C4-2B (cell line): ENCODE measurements at regions not wholly inside any gene's neighbourhood (a gene's known extent, or its start where the extent isn't known, plus 50 kb on each side); places are given as distances from the start of the nearest gene placed in this dataset.

ENCODE experiments used
- H3K27ac ChIP-seq: fragments of 450-650 bp; 2 replicates; pipeline ENCODE4 v1.5.1; 2017
- ZFX ChIP-seq: fragments of 450-650 bp; IDR thresholded peaks from 2 replicates; pipeline ENCODE4 v1.6.1; 2017
- TF ChIP-seq, protein P1 (sequence below): fragments of 450-650 bp; conservative IDR thresholded peaks from 2 replicates; pipeline ENCODE4 v1.5.1; 2017; ENCODE audit warnings: mild to moderate bottlenecking

- no peak overlapping the region for H3K27ac ChIP-seq
- TF ChIP-seq ZFX, result no peak
- TF ChIP-seq, protein P1, sequence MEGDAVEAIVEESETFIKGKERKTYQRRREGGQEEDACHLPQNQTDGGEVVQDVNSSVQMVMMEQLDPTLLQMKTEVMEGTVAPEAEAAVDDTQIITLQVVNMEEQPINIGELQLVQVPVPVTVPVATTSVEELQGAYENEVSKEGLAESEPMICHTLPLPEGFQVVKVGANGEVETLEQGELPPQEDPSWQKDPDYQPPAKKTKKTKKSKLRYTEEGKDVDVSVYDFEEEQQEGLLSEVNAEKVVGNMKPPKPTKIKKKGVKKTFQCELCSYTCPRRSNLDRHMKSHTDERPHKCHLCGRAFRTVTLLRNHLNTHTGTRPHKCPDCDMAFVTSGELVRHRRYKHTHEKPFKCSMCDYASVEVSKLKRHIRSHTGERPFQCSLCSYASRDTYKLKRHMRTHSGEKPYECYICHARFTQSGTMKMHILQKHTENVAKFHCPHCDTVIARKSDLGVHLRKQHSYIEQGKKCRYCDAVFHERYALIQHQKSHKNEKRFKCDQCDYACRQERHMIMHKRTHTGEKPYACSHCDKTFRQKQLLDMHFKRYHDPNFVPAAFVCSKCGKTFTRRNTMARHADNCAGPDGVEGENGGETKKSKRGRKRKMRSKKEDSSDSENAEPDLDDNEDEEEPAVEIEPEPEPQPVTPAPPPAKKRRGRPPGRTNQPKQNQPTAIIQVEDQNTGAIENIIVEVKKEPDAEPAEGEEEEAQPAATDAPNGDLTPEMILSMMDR, result no peak
Observed at GRCh38 chr13:106375085-106375484, 160.4 kb downstream of the EFNB2 start.

DNA sequence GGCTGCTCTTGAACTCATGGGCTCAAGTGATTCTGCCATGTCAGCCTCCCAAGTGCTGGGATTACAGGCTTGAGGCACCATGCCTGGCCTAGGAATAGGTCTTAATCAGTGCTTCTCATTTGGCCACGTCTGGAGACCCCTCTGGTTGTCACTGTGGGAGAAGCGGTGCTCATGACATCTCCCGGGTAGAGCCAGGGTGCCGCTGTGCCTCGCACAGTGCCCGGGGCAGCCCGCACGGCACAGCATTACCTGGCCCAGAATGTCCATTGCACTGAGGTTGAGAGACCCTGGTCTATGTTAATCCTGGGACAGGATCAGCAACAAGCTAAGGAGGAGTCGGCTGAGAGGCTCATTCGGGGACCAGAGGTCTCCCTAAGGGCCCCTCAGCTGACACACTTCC, 160.8 kb downstream of the EFNB2 start:
- H3K27ac ChIP-seq, result no peak overlapping the region
- TF ChIP-seq, protein P1, result no peak
- no peak for TF ChIP-seq ZFX

DNA sequence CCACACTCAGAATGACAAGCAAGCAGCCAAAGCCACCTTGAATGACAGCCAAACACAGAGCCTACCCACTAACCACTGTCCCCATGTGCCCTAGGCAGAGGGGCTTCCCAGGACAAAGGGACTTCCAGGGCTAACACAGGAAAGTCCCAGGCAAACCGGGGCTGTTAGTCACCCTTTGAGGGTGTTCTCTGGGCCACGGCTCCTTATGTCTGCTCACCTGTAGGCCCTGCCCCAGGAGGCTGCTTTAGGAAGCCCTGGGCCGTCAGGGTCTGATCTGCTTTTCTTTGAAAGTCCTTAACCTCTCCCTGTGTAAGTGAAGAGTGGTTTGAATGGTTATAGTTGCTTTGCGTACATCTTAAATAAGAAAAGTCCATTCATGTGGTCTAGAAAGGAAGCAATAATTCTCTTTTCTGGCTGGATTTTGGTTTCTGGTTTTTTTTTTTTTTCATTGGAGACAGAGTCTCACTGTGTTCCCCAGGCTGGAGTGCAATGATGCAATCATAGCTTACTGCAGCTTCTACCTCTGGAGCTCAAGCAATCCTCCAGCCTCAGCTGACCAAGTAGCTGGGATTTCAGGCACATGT, 161.4 kb downstream of the EFNB2 start:
- H3K27ac ChIP-seq, result no peak overlapping the region
- TF ChIP-seq ZFX, result no peak
- TF ChIP-seq, protein P1, result no peak

DNA sequence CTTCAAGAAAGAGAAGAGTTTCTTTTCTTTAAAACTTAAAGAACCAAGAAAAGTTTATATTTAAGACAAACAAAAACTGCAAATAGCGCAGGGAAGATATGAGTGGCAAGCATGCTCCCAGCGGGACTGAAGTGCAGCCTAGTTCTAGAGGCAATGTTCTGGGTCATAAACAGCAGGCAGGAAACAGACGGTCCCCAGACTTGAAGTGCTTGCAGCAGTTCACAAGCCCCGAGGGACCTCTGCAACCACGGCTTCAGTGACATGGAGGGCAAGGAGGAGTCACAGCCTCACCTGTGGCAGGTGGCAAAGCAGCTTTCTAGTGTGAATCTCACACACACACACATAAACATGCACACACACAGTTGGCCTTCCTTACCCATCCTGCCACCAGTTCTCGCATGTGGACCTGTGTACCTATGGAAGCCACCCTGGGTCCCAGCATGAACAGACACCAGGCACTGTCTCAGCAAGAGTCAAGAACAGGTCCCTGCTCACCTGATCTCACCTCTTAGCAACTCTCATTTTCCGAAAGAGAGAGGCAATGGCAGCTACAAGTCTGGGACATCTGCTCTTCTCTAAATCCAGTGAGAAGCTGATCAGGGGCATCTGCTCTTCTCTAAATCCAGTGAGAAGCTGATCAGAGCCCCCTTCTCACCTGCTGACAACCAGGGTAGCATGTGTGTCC, 162.0 kb downstream of the EFNB2 start:
- no peak for TF ChIP-seq ZFX
- TF ChIP-seq, protein P1, result no peak

DNA sequence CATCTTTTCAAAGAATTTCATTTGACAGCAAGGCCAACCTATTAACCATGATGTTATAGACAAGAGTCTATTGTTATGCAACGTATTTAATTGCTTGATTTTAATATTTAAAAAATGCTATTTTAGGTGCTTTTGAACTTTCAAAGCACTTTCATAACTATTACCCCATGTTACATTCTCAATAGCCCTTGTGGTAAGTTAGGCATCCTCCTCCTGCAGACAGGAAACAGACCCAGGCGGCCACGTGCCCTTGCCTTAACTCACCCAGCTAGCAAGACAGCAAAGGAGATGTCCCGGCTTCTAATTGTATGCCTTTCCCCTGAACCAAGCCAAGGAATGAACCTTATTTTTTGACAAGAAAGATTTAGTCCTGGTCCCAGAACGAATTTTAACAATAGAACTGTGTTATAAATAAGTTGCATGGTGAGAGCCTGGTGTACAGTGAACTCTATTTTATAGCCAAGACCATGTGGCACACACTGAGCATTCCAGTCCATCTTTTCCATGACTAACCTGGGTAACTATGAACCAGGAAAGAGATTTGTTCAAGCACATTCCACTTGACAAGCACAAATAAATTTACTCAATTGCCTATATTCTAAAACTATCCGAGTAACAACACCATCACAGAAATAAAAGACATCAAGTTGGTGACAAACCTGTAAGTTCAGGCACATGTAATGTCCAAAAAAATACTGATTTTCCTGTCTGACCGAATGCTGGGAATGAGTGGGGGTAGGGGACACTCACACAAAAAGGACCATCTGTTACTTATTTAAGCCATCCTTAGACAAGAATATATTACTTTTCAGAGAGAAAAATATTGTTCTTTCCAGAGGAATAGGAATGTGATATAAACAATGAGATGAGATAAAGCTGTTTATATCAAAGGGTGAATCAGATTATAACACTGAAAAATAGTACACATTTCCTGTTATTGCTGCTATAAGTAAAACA, 163.0 kb downstream of the EFNB2 start:
- no peak overlapping the region for H3K27ac ChIP-seq
- TF ChIP-seq ZFX, result no peak
- TF ChIP-seq, protein P1, result no peak

More for the DNA sequence above, 162.0 kb downstream of the EFNB2 start:
- H3K27ac ChIP-seq, result no peak overlapping the region

GRCh38 chr13:106371024-106371423, 164.4 kb downstream of the EFNB2 start:
- H3K27ac ChIP-seq, result no peak overlapping the region
- TF ChIP-seq, protein P1, result no peak
- TF ChIP-seq ZFX, result no peak

DNA sequence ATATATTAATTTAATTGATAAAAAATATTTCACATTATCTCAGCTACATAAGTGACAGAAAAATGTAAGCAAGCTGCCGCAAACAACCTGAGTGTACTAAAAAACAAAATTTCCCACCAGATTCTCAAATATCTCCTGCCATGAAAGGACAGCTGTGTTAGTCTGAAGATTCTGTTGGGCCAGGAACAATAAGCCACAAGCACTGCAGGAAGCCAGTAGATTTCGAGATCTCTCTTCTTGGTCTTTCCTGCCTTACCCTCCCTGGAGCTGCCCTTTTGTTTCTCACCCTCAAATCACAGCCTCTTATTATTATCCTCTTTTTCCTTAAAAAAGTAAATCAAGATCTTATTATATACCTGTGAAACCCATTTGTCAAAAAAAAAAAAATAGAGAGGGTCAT, 165.6 kb downstream of the EFNB2 start:
- no peak overlapping the region for H3K27ac ChIP-seq
- TF ChIP-seq ZFX, result no peak
- TF ChIP-seq, protein P1, result no peak
